DND-41 (cell line): ENCODE measurements at regions not wholly inside any gene's neighbourhood (a gene's known extent, or its start where the extent isn't known, plus 50 kb on each side); places are given as distances from the start of the nearest gene placed in this dataset.

Experiments used
- ATAC-seq: fragments of 200-7000 bp; cut with Tn5 transposase; 3 replicates; pipeline ENCODE4 v1.9.1; 2021; ENCODE audit warnings: low read depth; ENCODE audit not compliant: insufficient read depth
- DNase-seq: peaks from one replicate; pipeline ENCODE4 v3.0.0-alpha.2; 2020
- H2AFZ ChIP-seq: 2 replicates; pipeline ENCODE4 v1.6.0; 2012; ENCODE audit warnings: low read depth, low read length
- H3K27ac ChIP-seq: 2 replicates; pipeline ENCODE4 v1.5.1; 2012; ENCODE audit warnings: low read length, inconsistent platforms
- H3K27me3 ChIP-seq: fragments of 200-600 bp; sonication (generic); 2 replicates; pipeline ENCODE4 v1.6.0; 2012; ENCODE audit warnings: low read length, mild to moderate bottlenecking, inconsistent platforms; ENCODE audit not compliant: insufficient read depth, poor library complexity
- H3K36me3 ChIP-seq: 2 replicates; pipeline ENCODE4 v1.5.1; 2012; ENCODE audit warnings: low read length, inconsistent platforms; ENCODE audit not compliant: insufficient read depth
- H3K4me1 ChIP-seq: 2 replicates; pipeline ENCODE4 v1.5.1; 2012; ENCODE audit warnings: mild to moderate bottlenecking, low read length; ENCODE audit not compliant: insufficient read depth
- H3K4me2 ChIP-seq: 2 replicates; pipeline ENCODE4 v1.6.0; 2012; ENCODE audit warnings: mild to moderate bottlenecking, moderate library complexity, low read length, inconsistent platforms; ENCODE audit not compliant: insufficient read depth
- H3K4me3 ChIP-seq, 2 experiments: fragments of 200-600 bp in 1 of 2; shearing (Covaris generic) in 1 of 2; 2 replicates each; pipeline ENCODE4 v1.5.1; 2012 to 2016; ENCODE audit warnings: inconsistent platforms in 2 of 2, low read length in 2 of 2, mild to moderate bottlenecking in 2 of 2, low read depth in 1 of 2, moderate library complexity in 1 of 2
- H3K79me2 ChIP-seq: 2 replicates; pipeline ENCODE4 v1.6.0; 2012; ENCODE audit warnings: low read length, inconsistent platforms; ENCODE audit not compliant: insufficient read depth
- H3K9ac ChIP-seq: 2 replicates; pipeline ENCODE4 v1.6.0; 2012; ENCODE audit warnings: low read depth, mild to moderate bottlenecking, inconsistent platforms, low read length, moderate library complexity
- H3K9me3 ChIP-seq: 2 replicates; pipeline ENCODE4 v1.5.1; 2012; ENCODE audit warnings: low read length, moderate library complexity, mild to moderate bottlenecking, inconsistent platforms; ENCODE audit not compliant: insufficient read depth, severe bottlenecking
- H4K20me1 ChIP-seq: 2 replicates; pipeline ENCODE4 v1.6.0; 2012; ENCODE audit warnings: low read length; ENCODE audit not compliant: insufficient read depth
- EZH2 ChIP-seq: IDR thresholded peaks from 3 replicates; pipeline ENCODE4 v1.6.1; 2012; ENCODE audit warnings: borderline replicate concordance, low read depth, mild to moderate bottlenecking, moderate library complexity, low read length, inconsistent platforms; ENCODE audit not compliant: severe bottlenecking
- TF ChIP-seq, protein P1 (sequence below): IDR thresholded peaks from 2 replicates; pipeline ENCODE4 v1.5.1; 2012; ENCODE audit warnings: borderline replicate concordance, low read length, moderate library complexity, mild to moderate bottlenecking; ENCODE audit not compliant: poor library complexity, severe bottlenecking; ENCODE audit errors: extremely low read depth

DNA sequence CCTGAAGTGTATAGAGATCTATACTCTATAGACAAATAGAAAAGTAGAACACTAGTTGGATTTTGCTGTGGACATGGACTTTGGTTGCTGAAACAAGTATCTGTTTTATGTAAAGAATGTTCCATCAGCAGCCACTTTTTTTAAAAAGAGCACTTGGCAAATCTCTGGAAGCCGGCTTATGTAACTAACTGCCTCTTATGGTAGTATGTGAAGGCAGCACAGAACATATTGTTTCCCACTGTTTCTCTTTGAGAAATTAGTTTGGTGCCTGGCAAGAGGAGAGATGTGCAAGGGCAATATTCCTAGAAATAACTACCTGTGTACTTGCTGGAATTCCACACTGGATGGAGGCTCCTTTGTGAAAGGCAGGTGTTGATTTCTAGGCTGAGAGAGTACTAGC is 242.3 kb upstream of the PREP start:
- Histone ChIP-seq H3K27ac (no peak overlapping the region), H3K9me3 (no peaks in the 10 kb centered on the region), H3K4me1 (peaks cover 85% of the 10 kb centered on the region), H3K9ac (no peak overlapping the region), H3K4me2 (no peak overlapping the region), H3K79me2 (no peaks in the 10 kb centered on the region), H3K36me3 (no peaks in the 10 kb centered on the region), H3K4me3 (no peak overlapping the region), H3K27me3 (no peaks in the 10 kb centered on the region), H4K20me1 (no peaks in the 10 kb centered on the region), H2AFZ (no peak overlapping the region)
- ATAC-seq (no peak), DNase-seq (no peak)
- TF ChIP-seq EZH2: no peak
- TF ChIP-seq, protein P1, sequence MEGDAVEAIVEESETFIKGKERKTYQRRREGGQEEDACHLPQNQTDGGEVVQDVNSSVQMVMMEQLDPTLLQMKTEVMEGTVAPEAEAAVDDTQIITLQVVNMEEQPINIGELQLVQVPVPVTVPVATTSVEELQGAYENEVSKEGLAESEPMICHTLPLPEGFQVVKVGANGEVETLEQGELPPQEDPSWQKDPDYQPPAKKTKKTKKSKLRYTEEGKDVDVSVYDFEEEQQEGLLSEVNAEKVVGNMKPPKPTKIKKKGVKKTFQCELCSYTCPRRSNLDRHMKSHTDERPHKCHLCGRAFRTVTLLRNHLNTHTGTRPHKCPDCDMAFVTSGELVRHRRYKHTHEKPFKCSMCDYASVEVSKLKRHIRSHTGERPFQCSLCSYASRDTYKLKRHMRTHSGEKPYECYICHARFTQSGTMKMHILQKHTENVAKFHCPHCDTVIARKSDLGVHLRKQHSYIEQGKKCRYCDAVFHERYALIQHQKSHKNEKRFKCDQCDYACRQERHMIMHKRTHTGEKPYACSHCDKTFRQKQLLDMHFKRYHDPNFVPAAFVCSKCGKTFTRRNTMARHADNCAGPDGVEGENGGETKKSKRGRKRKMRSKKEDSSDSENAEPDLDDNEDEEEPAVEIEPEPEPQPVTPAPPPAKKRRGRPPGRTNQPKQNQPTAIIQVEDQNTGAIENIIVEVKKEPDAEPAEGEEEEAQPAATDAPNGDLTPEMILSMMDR: no peak

DNA sequence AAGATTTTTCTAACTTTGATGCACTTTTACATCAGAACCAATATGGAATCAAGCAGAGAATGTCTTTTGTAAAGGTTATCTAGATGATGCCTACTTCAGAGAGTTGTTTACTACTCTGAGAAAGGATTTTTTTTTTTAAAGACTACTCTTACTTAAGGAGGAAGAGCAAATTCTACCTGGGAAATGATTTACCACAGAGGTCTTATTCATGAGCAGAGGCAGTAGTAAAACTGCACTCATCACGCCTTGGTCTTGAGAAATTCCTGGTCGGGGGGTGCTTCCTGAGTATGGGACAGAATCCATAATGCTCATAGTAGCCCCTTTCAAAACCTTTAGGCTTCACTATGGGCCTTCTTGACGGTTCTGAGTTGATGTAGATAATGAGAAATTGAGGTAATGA is 241.8 kb upstream of the PREP start:
- no peak for TF ChIP-seq EZH2
- TF ChIP-seq, protein P1: no peak
- Histone ChIP-seq H2AFZ (peak overlapping the region; percentile 33; the same call in 1 of the 2 replicates), H3K27ac (peak overlapping the region; percentile 63; the same call in 1 of the 2 replicates), H3K27me3 (no peaks in the 10 kb centered on the region), H4K20me1 (no peaks in the 10 kb centered on the region), H3K4me2 (no peak overlapping the region), H3K9ac (no peak overlapping the region), H3K79me2 (no peaks in the 10 kb centered on the region), H3K4me3 (no peak overlapping the region), H3K9me3 (no peaks in the 10 kb centered on the region), H3K36me3 (no peaks in the 10 kb centered on the region), H3K4me1 (peaks cover 82% of the 10 kb centered on the region)
- ATAC-seq (no peak), DNase-seq (no peak)

DNA sequence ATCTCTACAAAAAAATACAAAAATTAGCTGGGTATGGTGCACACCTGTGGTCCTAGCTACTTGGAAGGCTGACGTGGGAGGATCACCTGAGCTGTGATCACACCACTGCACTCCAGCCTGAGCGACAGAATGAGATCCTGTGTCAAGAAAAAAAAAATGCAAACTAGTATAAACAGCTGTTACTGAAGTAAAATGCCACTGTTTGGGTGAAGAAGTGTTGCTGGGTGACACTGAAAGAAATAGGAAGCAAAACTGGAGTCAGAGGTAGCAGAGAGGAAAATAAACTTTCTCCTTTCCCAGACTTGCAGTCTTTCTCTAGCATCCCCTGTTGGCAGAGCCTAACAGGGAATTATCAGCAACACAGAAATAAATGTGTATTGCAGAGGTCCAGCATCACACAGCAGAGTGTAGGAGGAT is 241.2 kb upstream of the PREP start:
- no peak overlapping the region for H3K4me2 ChIP-seq
- H3K79me2 ChIP-seq: no peaks in the 10 kb centered on the region
- no peak overlapping the region for H3K9ac ChIP-seq
- H3K9me3 ChIP-seq: no peaks in the 10 kb centered on the region
- H3K36me3 ChIP-seq: no peaks in the 10 kb centered on the region
- TF ChIP-seq EZH2: no peak
- TF ChIP-seq, protein P1: peak; percentile 40
- ATAC-seq (no peak), DNase-seq (no peak)
- no peak overlapping the region for H3K4me3 ChIP-seq
- H3K4me1 ChIP-seq: peaks cover 76% of the 10 kb centered on the region
- H2AFZ ChIP-seq: peak overlapping the region; percentile 33; the same call in 1 of the 2 replicates
- H4K20me1 ChIP-seq: no peaks in the 10 kb centered on the region
- H3K27me3 ChIP-seq: no peaks in the 10 kb centered on the region
- H3K27ac ChIP-seq: peak overlapping the region; percentile 63

DNA sequence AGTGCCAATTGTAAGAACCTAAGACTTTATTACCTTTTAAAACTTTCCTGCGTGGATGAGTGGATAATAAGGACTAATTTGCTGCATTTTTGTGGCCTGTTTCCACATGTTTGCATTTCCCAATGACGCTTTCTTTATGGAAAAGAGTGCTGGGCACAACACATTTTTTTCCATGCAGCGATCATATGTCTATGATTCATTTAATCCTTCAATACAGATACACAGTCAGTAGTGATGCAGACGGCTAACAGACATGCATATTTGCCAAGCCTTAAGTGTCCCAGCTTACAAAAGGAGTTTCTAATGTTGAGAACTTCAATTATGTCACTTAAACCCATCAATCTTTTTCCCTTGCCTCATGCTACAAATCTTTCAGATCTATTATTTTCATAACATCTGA is 239.8 kb upstream of the PREP start:
- no peaks in the 10 kb centered on the region for H4K20me1 ChIP-seq
- H3K36me3 ChIP-seq: no peaks in the 10 kb centered on the region
- peaks cover 64% of the 10 kb centered on the region for H3K4me1 ChIP-seq
- TF ChIP-seq, protein P1: no peak
- no peak for TF ChIP-seq EZH2
- H3K9me3 ChIP-seq: no peaks in the 10 kb centered on the region
- H3K9ac ChIP-seq: no peak overlapping the region
- ATAC-seq: no peak
- H3K79me2 ChIP-seq: no peaks in the 10 kb centered on the region
- H3K27ac ChIP-seq: no peak overlapping the region
- no peak overlapping the region for H3K4me3 ChIP-seq
- no peak overlapping the region for H2AFZ ChIP-seq
- no peaks in the 10 kb centered on the region for H3K27me3 ChIP-seq
- no peak overlapping the region for H3K4me2 ChIP-seq
- no peak for DNase-seq
